Lung (tissue), 11 donors: ENCODE measurements at regions not wholly inside any gene's neighbourhood (a gene's known extent, or its start where the extent isn't known, plus 50 kb on each side); places are given as distances from the start of the nearest gene placed in this dataset.

ENCODE experiments used
- ATAC-seq: fragments of 200-7000 bp; cut with Tn5 transposase; one replicate; pipeline ENCODE4 v1.9.1; 2020; ENCODE audit warnings: moderate number of reproducible peaks; ENCODE audit not compliant: insufficient read depth, low FRiP score
- DNase-seq, 3 donors: peaks; one replicate each; pipeline ENCODE4 v3.0.0-alpha.2; 2013 to 2017
- H3K27ac ChIP-seq, 2 donors: one replicate each; pipeline ENCODE4 v1.5.1; 2013; ENCODE audit warnings: mild to moderate bottlenecking in 2 of 2, moderate library complexity in 2 of 2, control low read depth in 1 of 2, inconsistent platforms in 1 of 2, low read depth in 1 of 2, low read length in 1 of 2
- H3K27me3 ChIP-seq, 3 donors: one replicate each; pipeline ENCODE4 v1.5.1; 2013; ENCODE audit warnings: low read length in 2 of 3; ENCODE audit not compliant: control insufficient read depth in 3 of 3, insufficient read depth in 3 of 3
- H3K36me3 ChIP-seq, 4 donors: one replicate each; pipeline ENCODE4 v1.5.1; 2013; ENCODE audit warnings: low read length in 4 of 4, mild to moderate bottlenecking in 1 of 4, moderate library complexity in 1 of 4; ENCODE audit not compliant: control insufficient read depth in 4 of 4, insufficient read depth in 4 of 4
- H3K4me1 ChIP-seq, 5 donors: one replicate each; pipeline ENCODE4 v1.5.1; 2013; ENCODE audit warnings: low read length in 5 of 5, mild to moderate bottlenecking in 2 of 5, moderate library complexity in 1 of 5; ENCODE audit not compliant: control insufficient read depth in 5 of 5, insufficient read depth in 5 of 5
- H3K4me3 ChIP-seq: one replicate; pipeline ENCODE4 v1.5.1; 2013; ENCODE audit warnings: mild to moderate bottlenecking, control low read depth, moderate library complexity
- H3K9ac ChIP-seq, 2 donors: one replicate each; pipeline ENCODE4 v1.5.1; 2013; ENCODE audit warnings: low read length in 2 of 2, control low read depth in 1 of 2; ENCODE audit not compliant: insufficient read depth in 1 of 2
- H3K9me3 ChIP-seq, 4 donors: one replicate each; pipeline ENCODE4 v1.5.1; 2013; ENCODE audit warnings: low read length in 3 of 4, mild to moderate bottlenecking in 1 of 4, moderate library complexity in 1 of 4; ENCODE audit not compliant: control insufficient read depth in 4 of 4, insufficient read depth in 3 of 4
- WGBS, 2 donors: extraction: QIAGEN DNeasy Blood & Tissue Kit; methylation state at CpG; one replicate each; pipeline ENCODE4 v1.1.7; 2013; 5-methylcytosine and 5-hydroxymethylcytosine counted together
- TF ChIP-seq, protein P1 (sequence below): IDR thresholded peaks from 2 replicates; pipeline ENCODE4 v1.5.1; 2012; ENCODE audit warnings: mild to moderate bottlenecking; ENCODE audit errors: control extremely low read depth, extremely low read depth
- donor health status: control.
- donor health status: control.
- donor health status: Bipolar disorder and iron deficiency.
- donor health status: healthy.
- donor health status: DM: yes; HTN: yes; CAD: no.

DNA sequence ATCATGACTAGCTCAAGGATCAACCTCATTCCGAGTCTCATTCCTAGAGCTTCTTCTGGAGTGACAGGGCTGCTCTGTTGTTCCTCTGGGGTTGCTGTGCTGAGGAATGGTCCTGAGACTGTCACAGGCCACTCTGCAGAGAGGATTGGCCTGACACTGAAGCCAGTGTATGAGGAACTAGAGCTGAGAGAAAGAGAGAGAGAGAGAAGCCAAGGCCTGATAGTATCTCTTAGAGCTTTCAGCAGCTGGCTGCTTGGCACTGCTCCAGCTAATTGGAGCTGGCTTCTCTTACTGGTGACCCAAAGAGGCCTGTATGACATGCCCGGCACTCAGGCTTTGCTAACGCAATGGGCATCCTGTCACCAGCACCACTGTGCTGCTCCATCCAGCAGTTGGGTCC lies 73.4 kb upstream of the FLT1 start:
- Histone ChIP-seq H3K27me3 (no peaks in the 10 kb centered on the region), H3K36me3 (no peaks in the 10 kb centered on the region), H3K4me3 (no peak overlapping the region), H3K4me1 (peaks cover 0 to 11% (median 0%) of the 10 kb centered on the region in 5 donors), H3K9ac (no peak overlapping the region), H3K9me3 (no peaks in the 10 kb centered on the region), H3K27ac (no peak overlapping the region)
- TF ChIP-seq, protein P1, sequence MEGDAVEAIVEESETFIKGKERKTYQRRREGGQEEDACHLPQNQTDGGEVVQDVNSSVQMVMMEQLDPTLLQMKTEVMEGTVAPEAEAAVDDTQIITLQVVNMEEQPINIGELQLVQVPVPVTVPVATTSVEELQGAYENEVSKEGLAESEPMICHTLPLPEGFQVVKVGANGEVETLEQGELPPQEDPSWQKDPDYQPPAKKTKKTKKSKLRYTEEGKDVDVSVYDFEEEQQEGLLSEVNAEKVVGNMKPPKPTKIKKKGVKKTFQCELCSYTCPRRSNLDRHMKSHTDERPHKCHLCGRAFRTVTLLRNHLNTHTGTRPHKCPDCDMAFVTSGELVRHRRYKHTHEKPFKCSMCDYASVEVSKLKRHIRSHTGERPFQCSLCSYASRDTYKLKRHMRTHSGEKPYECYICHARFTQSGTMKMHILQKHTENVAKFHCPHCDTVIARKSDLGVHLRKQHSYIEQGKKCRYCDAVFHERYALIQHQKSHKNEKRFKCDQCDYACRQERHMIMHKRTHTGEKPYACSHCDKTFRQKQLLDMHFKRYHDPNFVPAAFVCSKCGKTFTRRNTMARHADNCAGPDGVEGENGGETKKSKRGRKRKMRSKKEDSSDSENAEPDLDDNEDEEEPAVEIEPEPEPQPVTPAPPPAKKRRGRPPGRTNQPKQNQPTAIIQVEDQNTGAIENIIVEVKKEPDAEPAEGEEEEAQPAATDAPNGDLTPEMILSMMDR, result no peak
- 38 to 57% methylated on average over 3 of the region's 3 CpGs for WGBS, 2 donors
- DNase-seq, result peak; percentile 89 to 94 (median 93)
- ATAC-seq, result no peak

DNA sequence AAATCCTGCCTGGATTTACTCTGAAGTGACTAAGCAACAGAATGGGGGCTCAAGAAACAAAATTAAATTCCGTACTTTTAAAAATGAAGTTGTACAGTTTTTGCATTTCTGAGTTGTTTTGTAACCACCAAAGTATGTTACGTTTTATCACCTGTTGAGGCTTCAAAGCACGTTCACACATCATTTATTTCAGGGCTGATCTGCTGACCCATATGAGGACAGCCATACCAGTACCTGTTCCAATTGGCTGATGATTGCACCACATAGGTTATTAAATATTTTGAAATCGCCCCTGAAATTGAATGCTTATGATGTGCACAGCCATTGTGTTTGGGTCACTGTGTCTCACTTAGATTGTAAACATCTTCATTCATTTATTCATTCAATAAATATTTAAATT lies 72.0 kb upstream of the FLT1 start:
- TF ChIP-seq, protein P1, result no peak
- ATAC-seq (no peak), DNase-seq (no peak)
- H3K9me3 ChIP-seq, result no peaks in the 10 kb centered on the region
- H3K4me1 ChIP-seq, result peaks cover 0 to 12% (median 0%) of the 10 kb centered on the region in 5 donors
- H3K9ac ChIP-seq, result no peak overlapping the region
- no peaks in the 10 kb centered on the region for H3K27me3 ChIP-seq
- H3K4me3 ChIP-seq, result no peak overlapping the region
- no peak overlapping the region for H3K27ac ChIP-seq
- 93 to 96% methylated on average over 4 of the region's 4 CpGs for WGBS, 2 donors
- no peaks in the 10 kb centered on the region for H3K36me3 ChIP-seq

DNA sequence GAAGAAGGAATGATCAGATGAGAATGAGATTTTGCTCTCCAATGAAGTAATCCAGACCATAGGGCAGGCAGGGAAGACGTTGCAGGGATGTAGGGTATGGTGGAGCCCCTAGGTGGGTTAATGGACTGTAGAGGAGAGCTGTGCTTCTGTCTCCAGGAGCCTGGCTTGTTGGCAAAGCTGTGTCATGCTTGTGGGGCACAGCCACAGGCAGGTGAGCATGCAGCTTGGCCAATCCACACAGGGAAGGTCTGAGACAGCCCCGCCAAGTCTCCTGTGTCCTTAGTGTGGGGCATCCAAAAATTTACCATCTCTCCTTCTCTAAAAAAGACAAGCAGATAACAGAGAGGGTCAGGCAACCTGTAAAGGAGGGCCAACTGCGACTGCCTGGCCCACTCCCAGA lies 71.4 kb upstream of the FLT1 start:
- no peaks in the 10 kb centered on the region for H3K9me3 ChIP-seq
- no peak overlapping the region for H3K9ac ChIP-seq
- TF ChIP-seq, protein P1, result no peak
- no peak overlapping the region for H3K4me3 ChIP-seq
- H3K27me3 ChIP-seq, result no peaks in the 10 kb centered on the region
- no peak for ATAC-seq
- H3K4me1 ChIP-seq, result peaks cover 0 to 11% (median 0%) of the 10 kb centered on the region in 5 donors
- WGBS, 2 donors, result 90 to 94% methylated on average over 3 of the region's 3 CpGs
- no peak for DNase-seq
- H3K27ac ChIP-seq, result no peak overlapping the region
- no peaks in the 10 kb centered on the region for H3K36me3 ChIP-seq

DNA sequence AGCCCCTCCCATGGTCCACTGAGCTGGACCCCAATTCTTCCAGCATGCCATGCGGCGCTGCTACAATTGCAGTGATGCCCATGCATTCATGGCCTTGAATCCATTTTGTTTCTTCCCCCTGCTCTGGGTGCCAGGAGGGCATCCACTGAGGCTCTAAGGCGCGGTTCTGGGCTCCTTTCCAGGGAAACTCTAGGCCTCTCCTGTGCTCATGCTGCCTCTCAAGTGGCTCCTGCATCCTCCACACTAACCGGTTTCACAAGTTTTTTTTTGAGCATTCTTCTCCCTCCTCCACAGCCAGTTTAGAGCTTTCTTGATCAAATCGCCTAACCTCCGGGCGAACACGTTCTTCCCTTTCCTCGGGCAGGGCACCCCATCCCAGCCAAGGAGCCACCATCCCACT lies 69.1 kb upstream of the FLT1 start:
- 63 to 87% methylated on average over 10 of the region's 10 CpGs for WGBS, 2 donors
- DNase-seq (peak; percentile 72 to 89 (median 75)), ATAC-seq (peak; percentile 25)
- Histone ChIP-seq H3K4me3 (no peak overlapping the region), H3K36me3 (no peaks in the 10 kb centered on the region), H3K27ac (peak overlapping the region in 1 of 2 donors; percentile 52), H3K9ac (no peak overlapping the region), H3K9me3 (no peaks in the 10 kb centered on the region), H3K4me1 (peaks cover 0 to 9% (median 0%) of the 10 kb centered on the region in 5 donors), H3K27me3 (no peaks in the 10 kb centered on the region)
- TF ChIP-seq, protein P1, result no peak
